LNCaP clone FGC (cell line): ENCODE measurements at regions not wholly inside any gene's neighbourhood (a gene's known extent, or its start where the extent isn't known, plus 50 kb on each side); places are given as distances from the start of the nearest gene placed in this dataset.

Source experiments
- DNase-seq: peaks from one replicate; pipeline ENCODE4 v3.0.0-alpha.2; 2011; ENCODE audit warnings: low read depth
- H3K4me3 ChIP-seq: 2 replicates; pipeline ENCODE4 v1.5.1; 2011; ENCODE audit warnings: mild to moderate bottlenecking, low read depth, low read length, control low read depth
- TF ChIP-seq, protein P1 (sequence below): IDR thresholded peaks from 2 replicates; pipeline ENCODE4 v1.5.1; 2012; ENCODE audit warnings: mild to moderate bottlenecking; ENCODE audit not compliant: control insufficient read depth, insufficient read depth; ENCODE audit errors: extremely low read depth

DNA sequence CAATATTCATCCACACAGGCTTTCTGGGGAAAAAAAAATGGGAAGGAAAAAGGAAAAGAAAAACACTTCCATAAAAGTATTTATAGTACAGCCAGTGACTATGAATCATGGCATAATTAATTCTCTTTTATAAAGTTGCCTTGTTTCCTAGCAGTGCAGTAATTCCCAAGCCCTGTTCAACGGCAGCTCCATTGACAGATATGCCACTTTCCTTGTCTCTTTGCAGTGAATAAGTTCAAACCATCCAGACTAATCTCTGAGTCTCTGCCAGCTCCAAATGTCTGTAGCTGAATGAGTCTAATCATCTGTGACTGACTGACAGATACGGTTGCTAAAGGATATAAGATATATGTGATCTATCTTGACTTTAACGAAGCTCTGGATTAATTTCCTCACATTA lies 52.9 kb upstream of the KCNJ16 start:
- TF ChIP-seq, protein P1, sequence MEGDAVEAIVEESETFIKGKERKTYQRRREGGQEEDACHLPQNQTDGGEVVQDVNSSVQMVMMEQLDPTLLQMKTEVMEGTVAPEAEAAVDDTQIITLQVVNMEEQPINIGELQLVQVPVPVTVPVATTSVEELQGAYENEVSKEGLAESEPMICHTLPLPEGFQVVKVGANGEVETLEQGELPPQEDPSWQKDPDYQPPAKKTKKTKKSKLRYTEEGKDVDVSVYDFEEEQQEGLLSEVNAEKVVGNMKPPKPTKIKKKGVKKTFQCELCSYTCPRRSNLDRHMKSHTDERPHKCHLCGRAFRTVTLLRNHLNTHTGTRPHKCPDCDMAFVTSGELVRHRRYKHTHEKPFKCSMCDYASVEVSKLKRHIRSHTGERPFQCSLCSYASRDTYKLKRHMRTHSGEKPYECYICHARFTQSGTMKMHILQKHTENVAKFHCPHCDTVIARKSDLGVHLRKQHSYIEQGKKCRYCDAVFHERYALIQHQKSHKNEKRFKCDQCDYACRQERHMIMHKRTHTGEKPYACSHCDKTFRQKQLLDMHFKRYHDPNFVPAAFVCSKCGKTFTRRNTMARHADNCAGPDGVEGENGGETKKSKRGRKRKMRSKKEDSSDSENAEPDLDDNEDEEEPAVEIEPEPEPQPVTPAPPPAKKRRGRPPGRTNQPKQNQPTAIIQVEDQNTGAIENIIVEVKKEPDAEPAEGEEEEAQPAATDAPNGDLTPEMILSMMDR, result no peak
- DNase-seq, result no peak
- H3K4me3 ChIP-seq, result no peak overlapping the region

DNA sequence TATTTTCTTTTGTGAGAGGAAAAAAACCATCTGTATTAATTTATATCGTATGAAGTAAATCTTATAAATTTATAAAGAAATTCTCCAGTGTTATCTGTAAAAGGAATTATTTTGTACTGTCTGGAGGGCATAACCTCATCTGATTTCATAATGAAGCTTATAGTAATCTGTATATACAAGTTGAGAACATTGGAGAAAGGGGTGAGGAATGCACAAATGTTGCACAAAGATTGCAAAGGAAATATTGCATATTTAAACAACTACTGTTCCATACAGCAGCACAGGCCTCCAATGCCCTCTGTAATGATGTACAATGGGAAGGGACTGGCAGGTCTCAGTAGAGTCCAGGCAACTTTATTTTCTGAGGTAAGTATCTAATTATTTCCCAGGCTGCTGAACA lies 50.8 kb upstream of the KCNJ16 start:
- DNase-seq, result no peak
- TF ChIP-seq, protein P1, result no peak

More for the DNA sequence above, 50.8 kb upstream of the KCNJ16 start:
- no peak overlapping the region for H3K4me3 ChIP-seq
